Vagina (tissue), 2 donors: ENCODE measurements at regions not wholly inside any gene's neighbourhood (a gene's known extent, or its start where the extent isn't known, plus 50 kb on each side); places are given as distances from the start of the nearest gene placed in this dataset.

Experiments
- POLR2AphosphoS5 ChIP-seq, 2 donors: sonication (generic); formaldehyde crosslinking; IDR thresholded peaks; one replicate each; pipeline ENCODE4 v1.9.0; 2017; ENCODE audit warnings: antibody characterized with exemption in 2 of 2, mild to moderate bottlenecking in 2 of 2, low read depth in 1 of 2; ENCODE audit not compliant: insufficient read depth in 1 of 2
- TF ChIP-seq, protein P1 (sequence below), 3 experiments: fragments of 450-650 bp in 2 of 3; fragments of 200-600 bp in 1 of 3; sonication (generic) in 1 of 3; IDR thresholded peaks; one replicate each; pipeline ENCODE4 v1.5.1; 2017 to 2019; ENCODE audit warnings: antibody characterized with exemption in 3 of 3, mild to moderate bottlenecking in 2 of 3, moderate library complexity in 2 of 3

DNA sequence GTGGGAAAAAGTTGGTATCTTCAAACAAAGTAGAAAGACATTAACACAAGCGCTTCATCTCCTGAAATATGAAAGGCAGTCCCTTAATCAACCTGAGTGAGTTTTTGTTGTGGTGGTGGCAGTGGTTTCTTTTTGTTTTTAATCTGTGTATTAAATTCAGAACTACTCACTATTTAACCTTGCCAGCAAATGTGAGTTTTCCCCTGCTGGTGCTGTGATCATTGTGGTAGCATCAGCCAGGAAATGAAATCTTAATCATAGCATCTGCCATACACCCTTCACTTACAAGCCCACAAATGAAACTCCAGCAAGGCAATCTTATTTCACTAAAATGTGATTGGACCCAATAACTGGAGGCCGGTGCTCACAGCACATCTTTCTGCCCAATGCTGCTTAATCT, 229.7 kb downstream of the SHOX2 start:
- TF ChIP-seq, protein P1, sequence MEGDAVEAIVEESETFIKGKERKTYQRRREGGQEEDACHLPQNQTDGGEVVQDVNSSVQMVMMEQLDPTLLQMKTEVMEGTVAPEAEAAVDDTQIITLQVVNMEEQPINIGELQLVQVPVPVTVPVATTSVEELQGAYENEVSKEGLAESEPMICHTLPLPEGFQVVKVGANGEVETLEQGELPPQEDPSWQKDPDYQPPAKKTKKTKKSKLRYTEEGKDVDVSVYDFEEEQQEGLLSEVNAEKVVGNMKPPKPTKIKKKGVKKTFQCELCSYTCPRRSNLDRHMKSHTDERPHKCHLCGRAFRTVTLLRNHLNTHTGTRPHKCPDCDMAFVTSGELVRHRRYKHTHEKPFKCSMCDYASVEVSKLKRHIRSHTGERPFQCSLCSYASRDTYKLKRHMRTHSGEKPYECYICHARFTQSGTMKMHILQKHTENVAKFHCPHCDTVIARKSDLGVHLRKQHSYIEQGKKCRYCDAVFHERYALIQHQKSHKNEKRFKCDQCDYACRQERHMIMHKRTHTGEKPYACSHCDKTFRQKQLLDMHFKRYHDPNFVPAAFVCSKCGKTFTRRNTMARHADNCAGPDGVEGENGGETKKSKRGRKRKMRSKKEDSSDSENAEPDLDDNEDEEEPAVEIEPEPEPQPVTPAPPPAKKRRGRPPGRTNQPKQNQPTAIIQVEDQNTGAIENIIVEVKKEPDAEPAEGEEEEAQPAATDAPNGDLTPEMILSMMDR (IDR thresholded peaks at IDR 0.05) = no peak
- no peak for TF ChIP-seq POLR2AphosphoS5 (IDR thresholded peaks at IDR 0.05; ENCODE audit: insufficient read depth in 1 of 2, low read depth in 1 of 2)
